Gastroesophageal sphincter (tissue), 3 donors: ENCODE measurements at regions not wholly inside any gene's neighbourhood (a gene's known extent, or its start where the extent isn't known, plus 50 kb on each side); places are given as distances from the start of the nearest gene placed in this dataset.

Source experiments
- EP300 ChIP-seq: sonication (generic); formaldehyde crosslinking; IDR thresholded peaks from one replicate; pipeline ENCODE4 v1.6.1; 2017; ENCODE audit warnings: antibody characterized with exemption, mild to moderate bottlenecking
- POLR2A ChIP-seq, 2 donors: fragments of 450-650 bp; IDR thresholded peaks; one replicate each; pipeline ENCODE4 v1.6.1; 2017; ENCODE audit warnings: antibody characterized with exemption in 2 of 2, mild to moderate bottlenecking in 2 of 2, moderate library complexity in 1 of 2
- POLR2AphosphoS5 ChIP-seq: sonication (generic); formaldehyde crosslinking; IDR thresholded peaks from one replicate; pipeline ENCODE4 v1.6.1; 2017; ENCODE audit warnings: antibody characterized with exemption
- TF ChIP-seq, protein P1 (sequence below), 4 experiments: fragments of 200-600 bp in 2 of 4; fragments of 450-650 bp in 2 of 4; sonication (generic) in 1 of 4; IDR thresholded peaks; one replicate each; pipeline ENCODE4 v1.5.1; 2017 to 2019; ENCODE audit warnings: antibody characterized with exemption in 4 of 4, mild to moderate bottlenecking in 2 of 4, moderate library complexity in 2 of 4

DNA sequence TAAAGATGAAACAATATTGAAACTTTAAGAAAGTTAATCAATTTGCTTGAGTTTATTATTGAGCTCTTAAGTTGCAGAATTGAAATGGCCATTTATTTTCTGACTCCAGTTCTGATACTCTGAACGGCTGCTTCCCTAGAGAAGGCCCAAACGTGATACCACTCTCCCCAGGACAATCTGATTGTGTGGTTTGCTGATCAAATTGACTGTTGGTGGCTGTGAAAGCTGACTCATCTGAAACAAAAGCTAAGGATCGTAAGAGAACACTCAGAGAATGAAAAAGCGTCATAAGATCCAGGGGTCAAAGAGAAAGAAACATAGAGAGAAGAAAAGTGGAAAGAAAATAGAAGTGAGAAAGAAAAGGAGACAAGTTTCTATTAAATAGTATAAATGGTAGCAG is 147.2 kb downstream of the IZUMO3 start:
- TF ChIP-seq POLR2A (IDR thresholded peaks at IDR 0.05) (no peak), EP300 (no peak), POLR2AphosphoS5 (no peak)
- TF ChIP-seq, protein P1, sequence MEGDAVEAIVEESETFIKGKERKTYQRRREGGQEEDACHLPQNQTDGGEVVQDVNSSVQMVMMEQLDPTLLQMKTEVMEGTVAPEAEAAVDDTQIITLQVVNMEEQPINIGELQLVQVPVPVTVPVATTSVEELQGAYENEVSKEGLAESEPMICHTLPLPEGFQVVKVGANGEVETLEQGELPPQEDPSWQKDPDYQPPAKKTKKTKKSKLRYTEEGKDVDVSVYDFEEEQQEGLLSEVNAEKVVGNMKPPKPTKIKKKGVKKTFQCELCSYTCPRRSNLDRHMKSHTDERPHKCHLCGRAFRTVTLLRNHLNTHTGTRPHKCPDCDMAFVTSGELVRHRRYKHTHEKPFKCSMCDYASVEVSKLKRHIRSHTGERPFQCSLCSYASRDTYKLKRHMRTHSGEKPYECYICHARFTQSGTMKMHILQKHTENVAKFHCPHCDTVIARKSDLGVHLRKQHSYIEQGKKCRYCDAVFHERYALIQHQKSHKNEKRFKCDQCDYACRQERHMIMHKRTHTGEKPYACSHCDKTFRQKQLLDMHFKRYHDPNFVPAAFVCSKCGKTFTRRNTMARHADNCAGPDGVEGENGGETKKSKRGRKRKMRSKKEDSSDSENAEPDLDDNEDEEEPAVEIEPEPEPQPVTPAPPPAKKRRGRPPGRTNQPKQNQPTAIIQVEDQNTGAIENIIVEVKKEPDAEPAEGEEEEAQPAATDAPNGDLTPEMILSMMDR (IDR thresholded peaks at IDR 0.05), result no peak
